ENCODE measurements at regions not wholly inside any gene's neighbourhood (a gene's known extent, or its start where the extent isn't known, plus 50 kb on each side); places are given as distances from the start of the nearest gene placed in this dataset.
A peak's percentile ranks its signal among the peaks of the same experiment; 100 is the strongest.

GRCh38 chr5:68433923-68434879, 218.6 kb downstream of the PIK3R1 start (continued):
- TF ChIP-seq, protein P1, sequence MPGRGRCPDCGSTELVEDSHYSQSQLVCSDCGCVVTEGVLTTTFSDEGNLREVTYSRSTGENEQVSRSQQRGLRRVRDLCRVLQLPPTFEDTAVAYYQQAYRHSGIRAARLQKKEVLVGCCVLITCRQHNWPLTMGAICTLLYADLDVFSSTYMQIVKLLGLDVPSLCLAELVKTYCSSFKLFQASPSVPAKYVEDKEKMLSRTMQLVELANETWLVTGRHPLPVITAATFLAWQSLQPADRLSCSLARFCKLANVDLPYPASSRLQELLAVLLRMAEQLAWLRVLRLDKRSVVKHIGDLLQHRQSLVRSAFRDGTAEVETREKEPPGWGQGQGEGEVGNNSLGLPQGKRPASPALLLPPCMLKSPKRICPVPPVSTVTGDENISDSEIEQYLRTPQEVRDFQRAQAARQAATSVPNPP (CRISPR knock-in tag; IDR thresholded peaks at IDR 0.05): no peak
- TF ChIP-seq, protein P2, sequence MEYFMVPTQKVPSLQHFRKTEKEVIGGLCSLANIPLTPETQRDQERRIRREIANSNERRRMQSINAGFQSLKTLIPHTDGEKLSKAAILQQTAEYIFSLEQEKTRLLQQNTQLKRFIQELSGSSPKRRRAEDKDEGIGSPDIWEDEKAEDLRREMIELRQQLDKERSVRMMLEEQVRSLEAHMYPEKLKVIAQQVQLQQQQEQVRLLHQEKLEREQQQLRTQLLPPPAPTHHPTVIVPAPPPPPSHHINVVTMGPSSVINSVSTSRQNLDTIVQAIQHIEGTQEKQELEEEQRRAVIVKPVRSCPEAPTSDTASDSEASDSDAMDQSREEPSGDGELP (IDR thresholded peaks at IDR 0.05; ENCODE audit: borderline replicate concordance, low read depth): peak; percentile 81; the same call in 1 of the 2 replicates
- TF ChIP-seq ZNF33B (CRISPR knock-in tag; IDR thresholded peaks at IDR 0.05) (no peak), ZBTB49 (CRISPR knock-in tag; IDR thresholded peaks at IDR 0.05; ENCODE audit: borderline replicate concordance) (no peak), ZNF660 (CRISPR knock-in tag; IDR thresholded peaks at IDR 0.05; ENCODE audit: borderline replicate concordance, low read depth) (no peak), ZNF280B (CRISPR knock-in tag; IDR thresholded peaks at IDR 0.05; ENCODE audit: borderline replicate concordance) (peak; percentile 66; the same call in 1 of the 2 replicates), GTF3A (CRISPR knock-in tag; conservative IDR thresholded peaks at IDR 0.05) (no peak), MATR3 (CRISPR knock-in tag; IDR thresholded peaks at IDR 0.05) (no peak), MBNL3 (CRISPR knock-in tag; conservative IDR thresholded peaks at IDR 0.05) (no peak), NFYB (CRISPR knock-in tag; IDR thresholded peaks at IDR 0.05) (no peak), ERF (CRISPR knock-in tag; IDR thresholded peaks at IDR 0.05) (peak; percentile 72), SNAPC2 (CRISPR knock-in tag; IDR thresholded peaks at IDR 0.05) (0 out of 2 replicates have a peak, but pooled peaks have one; percentile 60), ZNF20 (CRISPR knock-in tag; IDR thresholded peaks at IDR 0.05) (no peak), FOXK2 (IDR thresholded peaks at IDR 0.05) (no peak), ZFP36 (IDR thresholded peaks at IDR 0.05; ENCODE audit: borderline replicate concordance, low read depth, low read length, partially characterized antibody) (no peak), MIXL1 (CRISPR knock-in tag; IDR thresholded peaks at IDR 0.05) (no peak), ATRX (CRISPR knock-in tag; IDR thresholded peaks at IDR 0.05; ENCODE audit: borderline replicate concordance) (no peak), ZNF788 (CRISPR knock-in tag; IDR thresholded peaks at IDR 0.05; ENCODE audit: borderline replicate concordance) (peak; percentile 61; the same call in 1 of the 2 replicates), ZNF337 (CRISPR knock-in tag; IDR thresholded peaks at IDR 0.05; ENCODE audit: borderline replicate concordance, low read depth) (no peak), NPAS2 (CRISPR knock-in tag; IDR thresholded peaks at IDR 0.05; ENCODE audit: borderline replicate concordance) (no peak), HMG20B (CRISPR knock-in tag; conservative IDR thresholded peaks at IDR 0.05) (no peak)
- TF ChIP-seq, protein P3, sequence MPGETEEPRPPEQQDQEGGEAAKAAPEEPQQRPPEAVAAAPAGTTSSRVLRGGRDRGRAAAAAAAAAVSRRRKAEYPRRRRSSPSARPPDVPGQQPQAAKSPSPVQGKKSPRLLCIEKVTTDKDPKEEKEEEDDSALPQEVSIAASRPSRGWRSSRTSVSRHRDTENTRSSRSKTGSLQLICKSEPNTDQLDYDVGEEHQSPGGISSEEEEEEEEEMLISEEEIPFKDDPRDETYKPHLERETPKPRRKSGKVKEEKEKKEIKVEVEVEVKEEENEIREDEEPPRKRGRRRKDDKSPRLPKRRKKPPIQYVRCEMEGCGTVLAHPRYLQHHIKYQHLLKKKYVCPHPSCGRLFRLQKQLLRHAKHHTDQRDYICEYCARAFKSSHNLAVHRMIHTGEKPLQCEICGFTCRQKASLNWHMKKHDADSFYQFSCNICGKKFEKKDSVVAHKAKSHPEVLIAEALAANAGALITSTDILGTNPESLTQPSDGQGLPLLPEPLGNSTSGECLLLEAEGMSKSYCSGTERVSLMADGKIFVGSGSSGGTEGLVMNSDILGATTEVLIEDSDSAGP (CRISPR knock-in tag; IDR thresholded peaks at IDR 0.05; ENCODE audit: borderline replicate concordance): peak; percentile 45; the same call in 1 of the 2 replicates

Measured in HepG2 (cell line).